GM12878 (cell line): ENCODE measurements at regions not wholly inside any gene's neighbourhood (a gene's known extent, or its start where the extent isn't known, plus 50 kb on each side); places are given as distances from the start of the nearest gene placed in this dataset.

Experiments
- ATAC-seq: fragments of 200-7000 bp; cut with Tn5 transposase; 3 replicates; pipeline ENCODE4 v1.9.1; 2020; ENCODE audit warnings: mild to moderate bottlenecking, moderate library complexity
- BruUV-seq: library from RNA; stranded (reverse); fragments of 400-500 nt; replicated peaks from 2 replicates; lab custom pipeline; 2021; lab: Mats Ljungman, UMichigan
- CTCF ChIA-PET: fragments of 300-600 bp; sonication (Branson Sonifier 250); formaldehyde crosslinking; extraction: SDS; loops from one replicate; lab custom pipeline; 2021; ENCODE audit warnings: inconsistent platforms; lab: Yijun Ruan, JAX
- POLR2A ChIA-PET: fragments of 350-600 bp; formaldehyde crosslinking; extraction: SDS; loops from one replicate; lab custom pipeline; 2021; ENCODE audit warnings: inconsistent platforms; lab: Charles Lee
- RAD21 ChIA-PET: fragments of 300-600 bp; sonication (Branson Sonifier 250); formaldehyde crosslinking; loops from one replicate; lab custom pipeline; 2023; ENCODE audit warnings: antibody characterized with exemption; ENCODE audit not compliant: unreplicated experiment; lab: Charles Lee
- SMC1A ChIA-PET: fragments of 300-600 bp; sonication (Branson Sonifier 250); formaldehyde crosslinking; loops from one replicate; lab custom pipeline; 2023; ENCODE audit not compliant: unreplicated experiment, uncharacterized antibody; lab: Charles Lee
- DNase-seq: peaks from one replicate; pipeline ENCODE4 v3.0.0-alpha.2; 2011; ENCODE audit warnings: low read depth, low spot score
- FAIRE-seq: peaks from 3 replicates; lab custom pipeline; 2011; peaks lifted over from hg19 to GRCh38; lab: Jason Lieb, UNC
- H2AFZ ChIP-seq: 2 replicates; pipeline ENCODE4 v1.6.0; 2011; ENCODE audit warnings: low read depth, low read length, control low read depth; ENCODE audit not compliant: control insufficient read depth
- H3K27ac ChIP-seq: 2 replicates; pipeline ENCODE4 v1.5.1; 2011; ENCODE audit warnings: control low read depth; ENCODE audit not compliant: control insufficient read depth, insufficient read depth
- H3K27me3 ChIP-seq, 2 experiments: replicated peaks in 1 of 2; 2 replicates each; pipeline versions ENCODE4 v1.6.0 to v1.6.1; 2011; ENCODE audit warnings: low read length in 1 of 2; ENCODE audit not compliant: control insufficient read depth in 2 of 2, insufficient read depth in 2 of 2
- H3K36me3 ChIP-seq, 2 experiments: 2 replicates each; pipeline ENCODE4 v1.5.1; 2011; ENCODE audit warnings: low read length in 1 of 2; ENCODE audit not compliant: control insufficient read depth in 2 of 2, insufficient read depth in 2 of 2
- H3K4me1 ChIP-seq: 2 replicates; pipeline ENCODE4 v1.6.1; 2011; ENCODE audit warnings: mild to moderate bottlenecking, low read length, moderate library complexity, mixed read lengths; ENCODE audit not compliant: control insufficient read depth, insufficient read depth
- H3K4me2 ChIP-seq: 2 replicates; pipeline ENCODE4 v1.6.0; 2011; ENCODE audit warnings: control low read depth; ENCODE audit not compliant: control insufficient read depth, insufficient read depth
- H3K4me3 ChIP-seq: fragments of 200-600 bp; sonication (generic); 2 replicates; pipeline ENCODE4 v1.5.1; 2016
- H3K79me2 ChIP-seq: 2 replicates; pipeline ENCODE4 v1.6.0; 2011; ENCODE audit warnings: low read length; ENCODE audit not compliant: control insufficient read depth, insufficient read depth
- H3K9ac ChIP-seq: 2 replicates; pipeline ENCODE4 v1.8.0; 2011; ENCODE audit warnings: low read length, control low read depth, mixed read lengths; ENCODE audit not compliant: control insufficient read depth, insufficient read depth
- H3K9me3 ChIP-seq: replicated peaks from 3 replicates; pipeline ENCODE4 v1.5.1; 2011; ENCODE audit warnings: mild to moderate bottlenecking, low read length; ENCODE audit not compliant: control insufficient read depth, insufficient read depth
- H4K20me1 ChIP-seq: 2 replicates; pipeline ENCODE4 v1.6.0; 2011; ENCODE audit not compliant: control insufficient read depth, insufficient read depth
- ASH2L ChIP-seq: fragments of 300-600, 200-600 bp; sonication (generic); IDR thresholded peaks from 2 replicates; pipeline ENCODE4 v1.6.1; 2017; ENCODE audit warnings: low read depth, mild to moderate bottlenecking, borderline replicate concordance
- BRCA1 ChIP-seq: IDR thresholded peaks from 2 replicates; pipeline ENCODE4 v1.6.1; 2011; ENCODE audit warnings: low read depth, low read length, improper control_type of control experiment
- E2F4 ChIP-seq: IDR thresholded peaks from 2 replicates; pipeline ENCODE4 v1.6.1; 2012; ENCODE audit warnings: low read depth, low read length, improper control_type of control experiment
- IKZF1 ChIP-seq: fragments of 450-650 bp; conservative IDR thresholded peaks from 2 replicates; pipeline ENCODE4 v1.6.1; 2017; ENCODE audit warnings: antibody characterized with exemption, mild to moderate bottlenecking
- POU2F2 ChIP-seq: IDR thresholded peaks from 3 replicates; pipeline ENCODE4 v1.6.1; 2011; ENCODE audit warnings: low read depth, mild to moderate bottlenecking, low read length, borderline replicate concordance
- PRDM15 ChIP-seq: fragments of 450-650 bp; formaldehyde crosslinking; IDR thresholded peaks from 2 replicates; pipeline ENCODE4 v1.4.0; 2020; ENCODE audit warnings: mild to moderate bottlenecking, moderate library complexity
- SIX5 ChIP-seq: IDR thresholded peaks from 2 replicates; pipeline ENCODE4 v1.6.1; 2011; ENCODE audit warnings: mild to moderate bottlenecking, low read depth, low read length, moderate library complexity; ENCODE audit not compliant: severe bottlenecking
- SMARCA5 ChIP-seq: fragments of 450-650 bp; IDR thresholded peaks from 2 replicates; pipeline ENCODE4 v1.6.1; 2017; ENCODE audit warnings: mild to moderate bottlenecking
- SPI1 ChIP-seq: IDR thresholded peaks from 2 replicates; pipeline ENCODE4 v1.6.1; 2011; ENCODE audit warnings: low read depth, mild to moderate bottlenecking, low read length, moderate library complexity, borderline replicate concordance; ENCODE audit not compliant: insufficient read depth
- WGBS: methylation state at CpG from one replicate; pipeline ENCODE4 v1.1.6; 2016; ENCODE audit warnings: low lambda C conversion rate; ENCODE audit not compliant: insufficient replicate concordance, insufficient coverage; ENCODE audit errors: missing lambda C conversion rate; 5-methylcytosine and 5-hydroxymethylcytosine counted together
- in situ Hi-C: fragments of 300-500 bp; cut with MboI; formaldehyde crosslinking; loops from 9 replicates; pipeline ENCODE4 v1.14.3; 2018; ENCODE audit warnings: mixed read lengths
- intact Hi-C: fragments of 100-400 bp; cut with micrococcal nuclease; formaldehyde crosslinking; loops from one replicate; pipeline ENCODE4 v1.14.2; 2022; ENCODE audit not compliant: unreplicated experiment
- TF ChIP-seq, protein P1 (sequence below): fragments of 450-650 bp; IDR thresholded peaks from 2 replicates; pipeline ENCODE4 v1.6.1; 2016; ENCODE audit warnings: mild to moderate bottlenecking
- TF ChIP-seq, protein P2 (sequence below): fragments of 450-650 bp; IDR thresholded peaks from 2 replicates; pipeline ENCODE4 v1.6.1; 2016; ENCODE audit warnings: mild to moderate bottlenecking

DNA sequence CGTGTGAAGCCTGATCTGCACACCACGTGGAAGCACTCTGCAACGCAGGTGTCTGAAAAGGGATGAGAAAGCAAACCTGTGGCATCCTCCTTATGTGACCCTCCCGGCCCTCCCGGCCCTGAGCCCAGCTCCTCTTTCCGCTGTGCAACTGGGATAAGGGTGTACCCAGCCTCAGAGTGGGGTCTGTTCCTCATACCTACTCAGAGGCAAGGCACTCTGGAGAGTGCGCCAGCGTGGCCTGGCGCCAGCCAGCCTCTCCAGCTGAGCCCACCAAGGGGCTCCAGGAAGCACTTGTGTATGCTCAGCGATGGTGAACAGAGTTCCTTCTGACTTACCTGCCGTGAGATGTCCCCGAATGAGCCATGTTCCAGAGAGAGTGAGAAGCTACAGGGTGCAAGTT is 102.8 kb downstream of the IRX1 start:
- DNase-seq (no peak), FAIRE-seq (no peak), ATAC-seq (no peak)
- H4K20me1 ChIP-seq, result no peaks in the 10 kb centered on the region
- SMC1A ChIA-PET, result no interaction called here
- no peak for TF ChIP-seq IKZF1
- no peak for TF ChIP-seq PRDM15 (CRISPR knock-in tag)
- BruUV-seq, result no TSS peak
- POLR2A ChIA-PET, result no interaction called here
- no peaks in the 10 kb centered on the region for H3K36me3 ChIP-seq
- no peak overlapping the region for H3K27ac ChIP-seq
- H3K4me1 ChIP-seq, result no peaks in the 10 kb centered on the region
- H3K27me3 ChIP-seq, result no peaks in the 10 kb centered on the region
- CTCF ChIA-PET, result no interaction called here
- H3K79me2 ChIP-seq, result no peaks in the 10 kb centered on the region
- RAD21 ChIA-PET, result no interaction called here
- H3K4me3 ChIP-seq, result no peak overlapping the region
- in situ Hi-C loops, result no loop called here
- H3K4me2 ChIP-seq, result no peak overlapping the region
- 21% methylated on average over 11 of the region's 12 CpGs for WGBS
- no peak overlapping the region for H3K9ac ChIP-seq
- no peaks in the 10 kb centered on the region; the same call in 2 of the 3 replicates for H3K9me3 ChIP-seq
- no peak overlapping the region for H2AFZ ChIP-seq
- intact Hi-C loops, result no loop called here

DNA sequence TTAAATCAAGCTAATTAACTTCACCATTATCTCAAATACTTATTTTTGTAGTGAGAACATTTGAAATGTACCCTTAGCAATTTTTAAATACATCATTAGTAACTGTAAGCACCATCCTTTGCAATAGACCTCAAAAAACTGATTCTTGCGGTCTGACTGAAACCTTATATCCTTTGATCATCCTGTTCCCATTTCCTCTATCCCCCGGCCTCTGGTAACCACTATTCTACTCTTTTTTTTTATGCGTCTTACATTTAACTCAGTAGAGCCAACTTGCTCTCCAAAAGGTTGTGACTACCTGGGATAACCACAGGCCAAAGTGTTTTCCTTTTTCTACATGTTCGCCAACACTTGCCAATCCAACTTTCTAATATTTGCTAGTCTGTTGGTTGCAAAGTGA is 106.1 kb downstream of the IRX1 start:
- Histone ChIP-seq H3K79me2 (no peaks in the 10 kb centered on the region), H4K20me1 (no peaks in the 10 kb centered on the region), H3K4me2 (no peak overlapping the region), H3K4me1 (no peaks in the 10 kb centered on the region), H3K9ac (no peak overlapping the region), H3K36me3 (no peaks in the 10 kb centered on the region), H3K4me3 (no peak overlapping the region), H3K27me3 (no peaks in the 10 kb centered on the region), H3K27ac (no peak overlapping the region), H3K9me3 (no peaks in the 10 kb centered on the region; the same call in 2 of the 3 replicates), H2AFZ (no peak overlapping the region)
- CTCF ChIA-PET, result no interaction called here
- DNase-seq (no peak), ATAC-seq (no peak), FAIRE-seq (no peak)
- in situ Hi-C loops (no loop called here), intact Hi-C loops (no loop called here)
- RAD21 ChIA-PET, result no interaction called here
- WGBS, result 29% methylated on average over 4 of the region's 4 CpGs
- POLR2A ChIA-PET, result no interaction called here
- no TSS peak for BruUV-seq
- SMC1A ChIA-PET, result no interaction called here
- TF ChIP-seq IKZF1 (no peak), BRCA1 (no peak), ASH2L (no peak), SMARCA5 (no peak), POU2F2 (no peak), SPI1 (no peak), SIX5 (no peak), E2F4 (no peak)
- TF ChIP-seq, protein P1, sequence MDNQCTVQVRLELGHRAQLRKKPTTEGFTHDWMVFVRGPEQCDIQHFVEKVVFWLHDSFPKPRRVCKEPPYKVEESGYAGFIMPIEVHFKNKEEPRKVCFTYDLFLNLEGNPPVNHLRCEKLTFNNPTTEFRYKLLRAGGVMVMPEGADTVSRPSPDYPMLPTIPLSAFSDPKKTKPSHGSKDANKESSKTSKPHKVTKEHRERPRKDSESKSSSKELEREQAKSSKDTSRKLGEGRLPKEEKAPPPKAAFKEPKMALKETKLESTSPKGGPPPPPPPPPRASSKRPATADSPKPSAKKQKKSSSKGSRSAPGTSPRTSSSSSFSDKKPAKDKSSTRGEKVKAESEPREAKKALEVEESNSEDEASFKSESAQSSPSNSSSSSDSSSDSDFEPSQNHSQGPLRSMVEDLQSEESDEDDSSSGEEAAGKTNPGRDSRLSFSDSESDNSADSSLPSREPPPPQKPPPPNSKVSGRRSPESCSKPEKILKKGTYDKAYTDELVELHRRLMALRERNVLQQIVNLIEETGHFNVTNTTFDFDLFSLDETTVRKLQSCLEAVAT, result no peak
- TF ChIP-seq, protein P2, sequence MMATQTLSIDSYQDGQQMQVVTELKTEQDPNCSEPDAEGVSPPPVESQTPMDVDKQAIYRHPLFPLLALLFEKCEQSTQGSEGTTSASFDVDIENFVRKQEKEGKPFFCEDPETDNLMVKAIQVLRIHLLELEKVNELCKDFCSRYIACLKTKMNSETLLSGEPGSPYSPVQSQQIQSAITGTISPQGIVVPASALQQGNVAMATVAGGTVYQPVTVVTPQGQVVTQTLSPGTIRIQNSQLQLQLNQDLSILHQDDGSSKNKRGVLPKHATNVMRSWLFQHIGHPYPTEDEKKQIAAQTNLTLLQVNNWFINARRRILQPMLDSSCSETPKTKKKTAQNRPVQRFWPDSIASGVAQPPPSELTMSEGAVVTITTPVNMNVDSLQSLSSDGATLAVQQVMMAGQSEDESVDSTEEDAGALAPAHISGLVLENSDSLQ, result no peak
